ENCODE measurements at regions not wholly inside any gene's neighbourhood (a gene's known extent, or its start where the extent isn't known, plus 50 kb on each side); places are given as distances from the start of the nearest gene placed in this dataset.

GRCh38 chr2:221774136-221774535, 202.0 kb upstream of the EPHA4 start:
- Mint-ChIP-seq H3K9me3 (peaks cover 0 to 8% (median 1%) of the 10 kb centered on the region in 7 donors), H3K4me1 (no peaks in the 10 kb centered on the region), H3K36me3 (no peaks in the 10 kb centered on the region), H3K4me3 (no peak overlapping the region), H3K27ac (no peak overlapping the region), H3K27me3 (ENCODE audit: low read depth in 3 of 3) (peaks cover 0 to 4% (median 0%) of the 10 kb centered on the region in 3 donors)
- 100% methylated on average over 3 of the region's 5 CpGs for WGBS (ENCODE audit: insufficient coverage)
- no peak overlapping the region for H2AFZ ChIP-seq (ENCODE audit: insufficient read depth, low read depth, low read length, poor library complexity, severe bottlenecking)
- no peak overlapping the region for H3K4me2 ChIP-seq (replicated peaks; ENCODE audit: extremely low read depth, low read length, poor library complexity, severe bottlenecking)
- H3K27me3 ChIP-seq (ENCODE audit: control insufficient read depth in 2 of 2, insufficient read depth in 2 of 2, low read length in 2 of 2), result no peaks in the 10 kb centered on the region
- TF ChIP-seq CTCF (IDR thresholded peaks at IDR 0.05), result no peak
- DNase-seq, result no peak
- intact Hi-C loops (cut with micrococcal nuclease), result no loop called here
- H3K9me3 ChIP-seq (replicated peaks in 1 of 2; ENCODE audit: control insufficient read depth in 1 of 2, insufficient read depth in 1 of 2, low read length in 2 of 2), result no peaks in the 10 kb centered on the region
- no peaks in the 10 kb centered on the region for H3K4me1 ChIP-seq (ENCODE audit: control insufficient read depth in 1 of 2, insufficient read depth in 2 of 2, low read length in 2 of 2)
- H4K20me1 ChIP-seq (ENCODE audit: insufficient read depth, low read length), result no peaks in the 10 kb centered on the region
- no peak overlapping the region for H3K4me3 ChIP-seq (replicated peaks in 1 of 3; ENCODE audit: low read depth in 2 of 3, low read length in 3 of 3)
- H3K36me3 ChIP-seq (replicated peaks in 1 of 2; ENCODE audit: control insufficient read depth in 1 of 2, insufficient read depth in 2 of 2, low read length in 2 of 2), result no peaks in the 10 kb centered on the region
- H3K27ac ChIP-seq (ENCODE audit: low read depth in 1 of 2, low read length in 2 of 2), result no peak overlapping the region
- H3K9ac ChIP-seq (ENCODE audit: insufficient read depth, low read length, poor library complexity, severe bottlenecking), result no peak overlapping the region
- H3K79me2 ChIP-seq (ENCODE audit: insufficient read depth, low read length), result no peaks in the 10 kb centered on the region

GRCh38 chr2:221771297-221771696, 199.2 kb upstream of the EPHA4 start:
- no peaks in the 10 kb centered on the region for H3K4me1 Mint-ChIP-seq
- Histone ChIP-seq H3K36me3 (replicated peaks in 1 of 2; ENCODE audit: control insufficient read depth in 1 of 2, insufficient read depth in 2 of 2, low read length in 2 of 2) (no peaks in the 10 kb centered on the region), H3K27ac (ENCODE audit: low read depth in 1 of 2, low read length in 2 of 2) (no peak overlapping the region), H3K4me3 (replicated peaks in 1 of 3; ENCODE audit: low read depth in 2 of 3, low read length in 3 of 3) (no peak overlapping the region), H3K9ac (ENCODE audit: insufficient read depth, low read length, poor library complexity, severe bottlenecking) (no peak overlapping the region), H3K79me2 (ENCODE audit: insufficient read depth, low read length) (no peaks in the 10 kb centered on the region), H2AFZ (ENCODE audit: insufficient read depth, low read depth, low read length, poor library complexity, severe bottlenecking) (no peak overlapping the region), H4K20me1 (ENCODE audit: insufficient read depth, low read length) (no peaks in the 10 kb centered on the region), H3K27me3 (ENCODE audit: control insufficient read depth in 2 of 2, insufficient read depth in 2 of 2, low read length in 2 of 2) (no peaks in the 10 kb centered on the region), H3K4me2 (replicated peaks; ENCODE audit: extremely low read depth, low read length, poor library complexity, severe bottlenecking) (no peak overlapping the region), H3K9me3 (replicated peaks in 1 of 2; ENCODE audit: control insufficient read depth in 1 of 2, insufficient read depth in 1 of 2, low read length in 2 of 2) (no peaks in the 10 kb centered on the region), H3K4me1 (ENCODE audit: control insufficient read depth in 1 of 2, insufficient read depth in 2 of 2, low read length in 2 of 2) (no peaks in the 10 kb centered on the region)
- H3K4me3 Mint-ChIP-seq, result no peak overlapping the region
- DNase-seq, result no peak
- no peaks in the 10 kb centered on the region for H3K36me3 Mint-ChIP-seq
- peaks cover 0 to 4% (median 0%) of the 10 kb centered on the region in 3 donors for H3K27me3 Mint-ChIP-seq (ENCODE audit: low read depth in 3 of 3)
- TF ChIP-seq CTCF (IDR thresholded peaks at IDR 0.05), result no peak
- no CpG with 5 or more reads among the region's 1 CpG for WGBS (ENCODE audit: insufficient coverage)
- intact Hi-C loops (cut with micrococcal nuclease), result no loop called here
- no peak overlapping the region for H3K27ac Mint-ChIP-seq
- peaks cover 0 to 4% (median 1%) of the 10 kb centered on the region in 7 donors for H3K9me3 Mint-ChIP-seq

Data from CD14-positive monocyte (primary cell).